ENCODE measurements at regions not wholly inside any gene's neighbourhood (a gene's known extent, or its start where the extent isn't known, plus 50 kb on each side); places are given as distances from the start of the nearest gene placed in this dataset.

GRCh38 chr3:178257491-178257890 lies 278.7 kb upstream of the KCNMB2 start:
- TF ChIP-seq, protein P1, sequence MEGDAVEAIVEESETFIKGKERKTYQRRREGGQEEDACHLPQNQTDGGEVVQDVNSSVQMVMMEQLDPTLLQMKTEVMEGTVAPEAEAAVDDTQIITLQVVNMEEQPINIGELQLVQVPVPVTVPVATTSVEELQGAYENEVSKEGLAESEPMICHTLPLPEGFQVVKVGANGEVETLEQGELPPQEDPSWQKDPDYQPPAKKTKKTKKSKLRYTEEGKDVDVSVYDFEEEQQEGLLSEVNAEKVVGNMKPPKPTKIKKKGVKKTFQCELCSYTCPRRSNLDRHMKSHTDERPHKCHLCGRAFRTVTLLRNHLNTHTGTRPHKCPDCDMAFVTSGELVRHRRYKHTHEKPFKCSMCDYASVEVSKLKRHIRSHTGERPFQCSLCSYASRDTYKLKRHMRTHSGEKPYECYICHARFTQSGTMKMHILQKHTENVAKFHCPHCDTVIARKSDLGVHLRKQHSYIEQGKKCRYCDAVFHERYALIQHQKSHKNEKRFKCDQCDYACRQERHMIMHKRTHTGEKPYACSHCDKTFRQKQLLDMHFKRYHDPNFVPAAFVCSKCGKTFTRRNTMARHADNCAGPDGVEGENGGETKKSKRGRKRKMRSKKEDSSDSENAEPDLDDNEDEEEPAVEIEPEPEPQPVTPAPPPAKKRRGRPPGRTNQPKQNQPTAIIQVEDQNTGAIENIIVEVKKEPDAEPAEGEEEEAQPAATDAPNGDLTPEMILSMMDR (IDR thresholded peaks at IDR 0.05; ENCODE audit: low read depth, low read length, missing input control), result no peak
- TF ChIP-seq, protein P2, sequence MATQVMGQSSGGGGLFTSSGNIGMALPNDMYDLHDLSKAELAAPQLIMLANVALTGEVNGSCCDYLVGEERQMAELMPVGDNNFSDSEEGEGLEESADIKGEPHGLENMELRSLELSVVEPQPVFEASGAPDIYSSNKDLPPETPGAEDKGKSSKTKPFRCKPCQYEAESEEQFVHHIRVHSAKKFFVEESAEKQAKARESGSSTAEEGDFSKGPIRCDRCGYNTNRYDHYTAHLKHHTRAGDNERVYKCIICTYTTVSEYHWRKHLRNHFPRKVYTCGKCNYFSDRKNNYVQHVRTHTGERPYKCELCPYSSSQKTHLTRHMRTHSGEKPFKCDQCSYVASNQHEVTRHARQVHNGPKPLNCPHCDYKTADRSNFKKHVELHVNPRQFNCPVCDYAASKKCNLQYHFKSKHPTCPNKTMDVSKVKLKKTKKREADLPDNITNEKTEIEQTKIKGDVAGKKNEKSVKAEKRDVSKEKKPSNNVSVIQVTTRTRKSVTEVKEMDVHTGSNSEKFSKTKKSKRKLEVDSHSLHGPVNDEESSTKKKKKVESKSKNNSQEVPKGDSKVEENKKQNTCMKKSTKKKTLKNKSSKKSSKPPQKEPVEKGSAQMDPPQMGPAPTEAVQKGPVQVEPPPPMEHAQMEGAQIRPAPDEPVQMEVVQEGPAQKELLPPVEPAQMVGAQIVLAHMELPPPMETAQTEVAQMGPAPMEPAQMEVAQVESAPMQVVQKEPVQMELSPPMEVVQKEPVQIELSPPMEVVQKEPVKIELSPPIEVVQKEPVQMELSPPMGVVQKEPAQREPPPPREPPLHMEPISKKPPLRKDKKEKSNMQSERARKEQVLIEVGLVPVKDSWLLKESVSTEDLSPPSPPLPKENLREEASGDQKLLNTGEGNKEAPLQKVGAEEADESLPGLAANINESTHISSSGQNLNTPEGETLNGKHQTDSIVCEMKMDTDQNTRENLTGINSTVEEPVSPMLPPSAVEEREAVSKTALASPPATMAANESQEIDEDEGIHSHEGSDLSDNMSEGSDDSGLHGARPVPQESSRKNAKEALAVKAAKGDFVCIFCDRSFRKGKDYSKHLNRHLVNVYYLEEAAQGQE (IDR thresholded peaks at IDR 0.05), result no peak
- no peak for TF ChIP-seq RAD21 (IDR thresholded peaks at IDR 0.05)
- TF ChIP-seq JUND (IDR thresholded peaks at IDR 0.05), result no peak
- TF ChIP-seq EGR1 (IDR thresholded peaks at IDR 0.05; ENCODE audit: low read depth in 2 of 2), result no peak
- TF ChIP-seq ATF3 (IDR thresholded peaks at IDR 0.05), result no peak
- TF ChIP-seq SP1 (IDR thresholded peaks at IDR 0.05), result no peak
- TF ChIP-seq, protein P3, sequence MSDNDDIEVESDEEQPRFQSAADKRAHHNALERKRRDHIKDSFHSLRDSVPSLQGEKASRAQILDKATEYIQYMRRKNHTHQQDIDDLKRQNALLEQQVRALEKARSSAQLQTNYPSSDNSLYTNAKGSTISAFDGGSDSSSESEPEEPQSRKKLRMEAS (IDR thresholded peaks at IDR 0.05), result no peak
- TF ChIP-seq FOXA1 (IDR thresholded peaks at IDR 0.05), result no peak
- no peak for TF ChIP-seq TAF1 (conservative IDR thresholded peaks at IDR 0.05)
- TF ChIP-seq, protein P4, sequence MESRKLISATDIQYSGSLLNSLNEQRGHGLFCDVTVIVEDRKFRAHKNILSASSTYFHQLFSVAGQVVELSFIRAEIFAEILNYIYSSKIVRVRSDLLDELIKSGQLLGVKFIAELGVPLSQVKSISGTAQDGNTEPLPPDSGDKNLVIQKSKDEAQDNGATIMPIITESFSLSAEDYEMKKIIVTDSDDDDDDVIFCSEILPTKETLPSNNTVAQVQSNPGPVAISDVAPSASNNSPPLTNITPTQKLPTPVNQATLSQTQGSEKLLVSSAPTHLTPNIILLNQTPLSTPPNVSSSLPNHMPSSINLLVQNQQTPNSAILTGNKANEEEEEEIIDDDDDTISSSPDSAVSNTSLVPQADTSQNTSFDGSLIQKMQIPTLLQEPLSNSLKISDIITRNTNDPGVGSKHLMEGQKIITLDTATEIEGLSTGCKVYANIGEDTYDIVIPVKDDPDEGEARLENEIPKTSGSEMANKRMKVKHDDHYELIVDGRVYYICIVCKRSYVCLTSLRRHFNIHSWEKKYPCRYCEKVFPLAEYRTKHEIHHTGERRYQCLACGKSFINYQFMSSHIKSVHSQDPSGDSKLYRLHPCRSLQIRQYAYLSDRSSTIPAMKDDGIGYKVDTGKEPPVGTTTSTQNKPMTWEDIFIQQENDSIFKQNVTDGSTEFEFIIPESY (IDR thresholded peaks at IDR 0.05), result no peak
- no peak for TF ChIP-seq RXRA (IDR thresholded peaks at IDR 0.05)
- TF ChIP-seq HNF4G (IDR thresholded peaks at IDR 0.05), result no peak
